ENCODE measurements at regions not wholly inside any gene's neighbourhood (a gene's known extent, or its start where the extent isn't known, plus 50 kb on each side); places are given as distances from the start of the nearest gene placed in this dataset.
"Not testable (repeated sequence)": the region's sequence is repeated elsewhere in the genome, so short reads cannot be mapped to it uniquely, and the experiment has no call there.

DNA sequence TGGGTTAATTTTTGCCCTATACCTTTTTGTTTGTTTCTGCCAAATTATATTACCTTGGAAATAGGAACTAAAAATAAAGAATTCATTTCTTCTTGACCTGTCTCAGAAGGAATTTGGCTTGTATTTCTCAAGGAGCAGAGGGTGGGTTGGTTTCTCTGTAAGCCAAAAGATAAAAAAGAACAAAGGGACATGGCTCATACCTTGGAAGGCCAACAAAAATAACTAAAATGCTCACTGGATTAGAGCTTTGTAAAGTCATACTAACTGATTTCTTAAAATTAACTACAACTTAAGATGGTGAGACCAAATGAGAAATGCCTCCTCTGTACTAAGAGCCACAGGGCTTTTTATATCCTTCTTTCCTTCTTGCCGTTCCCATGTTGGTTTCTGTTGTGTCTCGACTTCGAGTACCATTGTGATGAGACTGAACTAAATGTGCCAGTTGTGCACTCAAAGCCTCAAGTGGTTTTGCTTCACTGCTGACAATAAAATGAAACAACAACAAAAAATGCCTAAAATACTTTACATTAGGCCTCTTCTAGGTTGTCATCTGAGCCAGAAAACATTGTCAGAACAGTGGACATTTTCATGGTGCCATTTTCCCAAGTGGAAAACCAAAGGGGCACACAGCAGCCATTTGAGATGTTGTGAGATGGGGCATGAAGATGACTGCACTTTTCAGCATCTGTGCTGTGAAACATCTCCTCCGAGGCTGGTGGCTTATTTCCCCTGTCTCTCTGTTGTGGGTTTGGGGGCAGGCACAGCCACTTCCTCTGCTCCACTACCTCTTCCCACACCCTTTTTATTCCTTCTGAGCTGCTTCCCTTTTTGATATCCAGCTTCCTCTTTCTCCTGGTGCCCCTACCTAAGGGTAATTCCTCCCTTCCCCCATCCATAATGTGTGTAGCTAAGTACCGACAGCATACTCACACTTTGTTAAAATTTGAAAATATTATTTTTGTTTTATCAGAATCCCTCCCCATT lies 51.8 kb upstream of the AGR3 start:
- no peaks in the 10 kb centered on the region for H3K9me3 ChIP-seq (ENCODE audit: control insufficient read depth in 1 of 2, low read length in 2 of 2)
- no peak overlapping the region for H3K27ac ChIP-seq (ENCODE audit: low read length)
- no peak overlapping the region for H3K4me3 ChIP-seq (ENCODE audit: low read depth in 1 of 2, low read length in 2 of 2)
- no peaks in the 10 kb centered on the region for H3K4me1 ChIP-seq (ENCODE audit: control insufficient read depth in 1 of 2, insufficient read depth in 2 of 2, low read length in 2 of 2)
- no peaks in the 10 kb centered on the region for H3K27me3 ChIP-seq (ENCODE audit: low read depth, low read length)
- no peaks in the 10 kb centered on the region for H3K36me3 ChIP-seq (ENCODE audit: control insufficient read depth in 1 of 2, insufficient read depth in 2 of 2, low read length in 2 of 2)

DNA sequence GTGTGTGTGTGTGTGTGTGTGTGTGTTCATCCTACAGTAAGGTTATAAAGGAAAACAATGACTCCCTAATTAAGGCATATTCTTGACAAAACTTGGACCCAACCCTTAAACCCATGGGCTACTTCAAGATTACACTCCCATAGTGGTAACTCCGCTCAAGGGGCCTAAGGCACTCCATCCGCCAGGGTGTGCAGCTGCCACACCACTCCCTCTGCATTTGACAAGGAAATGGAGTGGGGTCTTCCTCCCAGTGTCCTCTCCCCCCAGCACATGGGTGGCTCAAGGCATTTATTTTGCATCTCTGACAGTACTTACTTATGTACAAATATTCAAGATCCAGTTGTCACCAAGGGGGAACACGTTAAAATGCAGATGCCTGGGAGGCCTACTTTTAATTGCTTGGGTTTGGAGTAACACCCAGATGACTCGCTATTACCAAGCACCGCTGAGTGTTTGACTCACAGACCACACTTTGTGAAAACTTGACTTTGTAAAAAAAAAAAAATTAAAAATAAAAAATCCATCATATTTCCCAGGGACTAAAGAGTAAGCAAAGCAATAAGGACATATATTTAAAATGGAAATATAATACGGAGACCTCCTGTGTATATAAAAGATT lies 53.0 kb upstream of the AGR3 start:
- Histone ChIP-seq H3K36me3 (ENCODE audit: control insufficient read depth in 1 of 2, insufficient read depth in 2 of 2, low read length in 2 of 2) (no peaks in the 10 kb centered on the region), H3K4me1 (ENCODE audit: control insufficient read depth in 1 of 2, insufficient read depth in 2 of 2, low read length in 2 of 2) (no peaks in the 10 kb centered on the region), H3K9me3 (ENCODE audit: control insufficient read depth in 1 of 2, low read length in 2 of 2) (no peaks in the 10 kb centered on the region), H3K27ac (ENCODE audit: low read length) (no peak overlapping the region), H3K27me3 (ENCODE audit: low read depth, low read length) (no peaks in the 10 kb centered on the region), H3K4me3 (ENCODE audit: low read depth in 1 of 2, low read length in 2 of 2) (no peak overlapping the region)

DNA sequence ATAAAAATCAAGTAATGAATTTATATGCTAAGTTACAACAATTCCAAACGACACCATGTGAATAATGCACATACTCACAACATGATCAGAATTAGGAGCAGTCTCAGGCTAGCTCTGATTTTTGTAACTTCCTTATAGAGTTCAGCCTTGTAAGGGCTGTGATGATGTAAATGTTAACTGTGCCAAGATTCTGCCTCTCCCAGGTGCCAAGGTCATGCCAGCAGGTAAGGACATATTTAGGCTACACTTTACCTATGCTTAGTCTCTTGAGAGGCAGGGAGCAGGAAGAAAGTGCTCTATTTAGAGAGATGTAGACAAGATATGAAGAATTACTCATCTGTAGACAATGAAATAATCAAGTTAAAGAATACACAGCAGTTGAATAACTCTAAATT lies 53.6 kb upstream of the AGR3 start:
- Histone ChIP-seq H3K27ac (ENCODE audit: low read length) (no peak overlapping the region), H3K4me3 (ENCODE audit: low read depth in 1 of 2, low read length in 2 of 2) (no peak overlapping the region), H3K4me1 (ENCODE audit: control insufficient read depth in 1 of 2, insufficient read depth in 2 of 2, low read length in 2 of 2) (no peaks in the 10 kb centered on the region), H3K9me3 (ENCODE audit: control insufficient read depth in 1 of 2, low read length in 2 of 2) (no peaks in the 10 kb centered on the region), H3K36me3 (ENCODE audit: control insufficient read depth in 1 of 2, insufficient read depth in 2 of 2, low read length in 2 of 2) (no peaks in the 10 kb centered on the region), H3K27me3 (ENCODE audit: low read depth, low read length) (no peaks in the 10 kb centered on the region)

GRCh38 chr7:16936626-16937422 lies 55.0 kb upstream of the AGR3 start:
- Histone ChIP-seq H3K27me3 (ENCODE audit: low read depth, low read length) (no peaks in the 10 kb centered on the region), H3K36me3 (ENCODE audit: control insufficient read depth in 1 of 2, insufficient read depth in 2 of 2, low read length in 2 of 2) (no peaks in the 10 kb centered on the region), H3K4me1 (ENCODE audit: control insufficient read depth in 1 of 2, insufficient read depth in 2 of 2, low read length in 2 of 2) (no peaks in the 10 kb centered on the region), H3K9me3 (ENCODE audit: control insufficient read depth in 1 of 2, low read length in 2 of 2) (no peaks in the 10 kb centered on the region), H3K27ac (ENCODE audit: low read length) (no peak overlapping the region), H3K4me3 (ENCODE audit: low read depth in 1 of 2, low read length in 2 of 2) (no peak overlapping the region)

GRCh38 chr7:16939161-16939560 lies 57.4 kb upstream of the AGR3 start:
- Histone ChIP-seq H3K27ac (ENCODE audit: low read length) (no peak overlapping the region), H3K4me3 (ENCODE audit: low read depth in 1 of 2, low read length in 2 of 2) (no peak overlapping the region), H3K36me3 (ENCODE audit: control insufficient read depth in 1 of 2, insufficient read depth in 2 of 2, low read length in 2 of 2) (no peaks in the 10 kb centered on the region), H3K4me1 (ENCODE audit: control insufficient read depth in 1 of 2, insufficient read depth in 2 of 2, low read length in 2 of 2) (no peaks in the 10 kb centered on the region), H3K9me3 (ENCODE audit: control insufficient read depth in 1 of 2, low read length in 2 of 2) (no peaks in the 10 kb centered on the region), H3K27me3 (ENCODE audit: low read depth, low read length) (no peaks in the 10 kb centered on the region)

DNA sequence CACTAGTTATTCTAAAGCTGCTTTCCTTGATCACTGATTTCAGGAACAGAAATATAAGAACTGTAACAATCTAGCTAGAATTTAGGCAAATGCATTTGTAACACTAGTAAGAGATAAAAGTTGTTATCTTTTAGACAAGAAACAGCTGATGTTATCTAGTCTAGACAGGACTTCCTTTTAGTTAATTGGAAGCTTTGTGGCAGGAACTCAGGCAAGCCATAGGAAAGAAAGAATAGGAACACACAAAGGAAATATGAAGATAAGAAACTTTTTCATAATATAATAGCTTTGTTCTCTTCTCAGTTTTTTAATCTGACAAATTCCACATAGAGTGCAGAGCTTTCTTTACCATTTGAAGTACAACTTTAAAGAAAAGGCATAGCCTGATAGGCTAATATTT lies 59.0 kb upstream of the AGR3 start:
- Histone ChIP-seq H3K36me3 (ENCODE audit: control insufficient read depth in 1 of 2, insufficient read depth in 2 of 2, low read length in 2 of 2) (no peaks in the 10 kb centered on the region), H3K27ac (ENCODE audit: low read length) (no peak overlapping the region), H3K4me3 (ENCODE audit: low read depth in 1 of 2, low read length in 2 of 2) (no peak overlapping the region), H3K27me3 (ENCODE audit: low read depth, low read length) (no peaks in the 10 kb centered on the region), H3K9me3 (ENCODE audit: control insufficient read depth in 1 of 2, low read length in 2 of 2) (no peaks in the 10 kb centered on the region), H3K4me1 (ENCODE audit: control insufficient read depth in 1 of 2, insufficient read depth in 2 of 2, low read length in 2 of 2) (no peaks in the 10 kb centered on the region)

GRCh38 chr7:16942929-16943509 lies 61.2 kb upstream of the AGR3 start:
- H3K36me3 ChIP-seq (ENCODE audit: control insufficient read depth in 1 of 2, insufficient read depth in 2 of 2, low read length in 2 of 2): no peaks in the 10 kb centered on the region
- H3K27me3 ChIP-seq (ENCODE audit: low read depth, low read length): no peaks in the 10 kb centered on the region
- no peaks in the 10 kb centered on the region for H3K9me3 ChIP-seq (ENCODE audit: control insufficient read depth in 1 of 2, low read length in 2 of 2)

GRCh38 chr7:16944936-16945335 lies 63.2 kb upstream of the AGR3 start:
- Histone ChIP-seq H3K27ac (ENCODE audit: low read length) (no peak overlapping the region), H3K27me3 (ENCODE audit: low read depth, low read length) (no peaks in the 10 kb centered on the region), H3K4me3 (ENCODE audit: low read depth in 1 of 2, low read length in 2 of 2) (no peak overlapping the region), H3K4me1 (ENCODE audit: control insufficient read depth in 1 of 2, insufficient read depth in 2 of 2, low read length in 2 of 2) (no peaks in the 10 kb centered on the region), H3K36me3 (ENCODE audit: control insufficient read depth in 1 of 2, insufficient read depth in 2 of 2, low read length in 2 of 2) (no peaks in the 10 kb centered on the region), H3K9me3 (ENCODE audit: control insufficient read depth in 1 of 2, low read length in 2 of 2) (no peaks in the 10 kb centered on the region)

More at GRCh38 chr7:16942929-16943509, 61.2 kb upstream of the AGR3 start:
- H3K4me3 ChIP-seq (ENCODE audit: low read depth in 1 of 2, low read length in 2 of 2): no peak overlapping the region
- no peaks in the 10 kb centered on the region for H3K4me1 ChIP-seq (ENCODE audit: control insufficient read depth in 1 of 2, insufficient read depth in 2 of 2, low read length in 2 of 2)
- H3K27ac ChIP-seq (ENCODE audit: low read length): no peak overlapping the region

DNA sequence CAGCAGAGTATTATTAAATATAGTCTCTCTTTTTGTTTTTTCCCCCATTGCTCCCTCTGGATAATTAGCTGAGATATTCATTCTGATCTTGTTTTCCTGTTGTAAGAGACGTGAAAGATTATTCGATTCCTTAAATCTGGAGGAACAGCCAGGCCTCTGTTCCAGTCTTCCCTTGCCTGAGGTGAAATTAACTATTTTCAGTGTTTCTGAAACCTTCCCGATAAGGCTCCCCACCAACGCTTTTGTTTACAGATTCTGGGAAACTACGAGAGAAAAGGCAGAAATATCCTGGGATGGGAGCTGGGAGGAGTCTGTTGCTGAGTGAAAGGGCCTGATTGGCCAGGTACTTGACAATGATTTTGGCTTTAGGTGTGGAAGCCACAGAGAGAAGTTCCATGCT lies 63.6 kb upstream of the AGR3 start:
- no peak overlapping the region for H3K4me3 ChIP-seq (ENCODE audit: low read depth in 1 of 2, low read length in 2 of 2)
- no peaks in the 10 kb centered on the region for H3K9me3 ChIP-seq (ENCODE audit: control insufficient read depth in 1 of 2, low read length in 2 of 2)
- no peaks in the 10 kb centered on the region for H3K4me1 ChIP-seq (ENCODE audit: control insufficient read depth in 1 of 2, insufficient read depth in 2 of 2, low read length in 2 of 2)
- no peaks in the 10 kb centered on the region for H3K36me3 ChIP-seq (ENCODE audit: control insufficient read depth in 1 of 2, insufficient read depth in 2 of 2, low read length in 2 of 2)
- H3K27ac ChIP-seq (ENCODE audit: low read length): no peak overlapping the region
- H3K27me3 ChIP-seq (ENCODE audit: low read depth, low read length): no peaks in the 10 kb centered on the region

DNA sequence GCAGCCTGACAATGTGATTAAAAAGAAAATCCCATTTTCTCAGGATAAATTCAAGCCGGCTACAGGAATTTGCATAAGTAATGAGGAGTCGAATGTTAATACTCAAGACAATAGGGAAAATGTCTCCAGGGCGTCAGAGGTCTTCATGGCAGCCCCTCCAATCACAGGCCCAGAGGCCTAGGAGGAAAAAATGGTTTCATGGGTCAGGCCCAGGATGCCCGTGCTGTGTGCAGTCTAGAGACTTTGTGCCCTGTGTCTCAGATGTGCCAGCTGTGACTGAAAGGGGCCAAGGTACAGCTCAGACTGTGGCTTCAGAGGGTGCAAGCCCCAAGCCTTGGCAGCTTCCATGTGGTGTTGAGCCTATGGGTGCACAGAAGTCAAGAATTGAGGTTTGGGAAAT lies 66.3 kb upstream of the AGR3 start:
- H3K4me1 ChIP-seq (ENCODE audit: control insufficient read depth in 1 of 2, insufficient read depth in 2 of 2, low read length in 2 of 2); H3K27me3 ChIP-seq (ENCODE audit: low read depth, low read length): not testable (repeated sequence)

More for the DNA sequence above, 66.3 kb upstream of the AGR3 start:
- H3K27ac ChIP-seq (ENCODE audit: low read length); H3K9me3 ChIP-seq (ENCODE audit: control insufficient read depth in 1 of 2, low read length in 2 of 2); H3K36me3 ChIP-seq (ENCODE audit: control insufficient read depth in 1 of 2, insufficient read depth in 2 of 2, low read length in 2 of 2); H3K4me3 ChIP-seq (ENCODE audit: low read depth in 1 of 2, low read length in 2 of 2): not testable (repeated sequence)
